Body of pancreas (tissue), 4 donors: ENCODE measurements at regions not wholly inside any gene's neighbourhood (a gene's known extent, or its start where the extent isn't known, plus 50 kb on each side); places are given as distances from the start of the nearest gene placed in this dataset.

Source experiments
- ATAC-seq: fragments of 150-250 bp; one replicate; pipeline ENCODE4 v1.9.1; 2016
- DNase-seq, 4 donors: peaks; one replicate each; pipeline ENCODE4 v3.0.0-alpha.2; 2019
- H3K27ac ChIP-seq, 4 donors: fragments of 200-600 bp; sonication (generic); 1 replicate in 3 of 4; 2 replicates in 1 of 4; pipeline versions ENCODE4 v1.5.1 to v1.6.1; 2016 to 2019; ENCODE audit warnings: mild to moderate bottlenecking in 1 of 4, mixed read lengths in 1 of 4, moderate library complexity in 1 of 4
- H3K27me3 ChIP-seq, 2 donors: fragments of 200-600 bp; sonication (generic); one replicate each; pipeline ENCODE4 v1.6.0; 2016; ENCODE audit warnings: mild to moderate bottlenecking in 1 of 2
- H3K36me3 ChIP-seq, 2 donors: fragments of 200-600 bp; sonication (generic); replicated peaks in 1 of 2; 2 replicates each; pipeline ENCODE4 v1.5.1; 2016; ENCODE audit warnings: low read depth in 2 of 2; ENCODE audit not compliant: insufficient read depth in 1 of 2
- H3K4me1 ChIP-seq: fragments of 200-600 bp; sonication (generic); one replicate; pipeline ENCODE4 v1.6.0; 2016
- H3K4me3 ChIP-seq, 2 donors: fragments of 200-600 bp; sonication (generic); 1 replicate in 1 of 2; 2 replicates in 1 of 2; pipeline ENCODE4 v1.5.1; 2016 to 2019
- H3K9me3 ChIP-seq, 3 donors: fragments of 200-600 bp; sonication (generic); 1 replicate in 2 of 3; 2 replicates in 1 of 3; pipeline ENCODE4 v1.5.1; 2016
- CTCF ChIP-seq, 7 experiments: fragments of 450-650 bp in 4 of 7; fragments of 200-600 bp in 3 of 7; sonication (generic) in 3 of 7; IDR thresholded peaks; one replicate each; pipeline ENCODE4 v1.5.1; 2016 to 2019; ENCODE audit warnings: antibody characterized with exemption in 7 of 7
- POLR2A ChIP-seq, 3 donors: fragments of 450-650 bp; IDR thresholded peaks; one replicate each; pipeline ENCODE4 v1.6.1; 2016; ENCODE audit warnings: antibody characterized with exemption in 3 of 3, mild to moderate bottlenecking in 2 of 3
- WGBS, 2 donors: methylation state at CpG; one replicate each; pipeline ENCODE4 v1.1.5; 2017; 5-methylcytosine and 5-hydroxymethylcytosine counted together
- intact Hi-C: fragments of 100-400 bp; cut with DNase I; formaldehyde crosslinking; loops from one replicate; pipeline ENCODE4 v1.15.1; 2023

- WGBS, 2 donors, result 65 to 68% methylated on average over 6 of the region's 6 CpGs
- TF ChIP-seq POLR2A (IDR thresholded peaks at IDR 0.05) (no peak), CTCF (IDR thresholded peaks at IDR 0.05) (no peak)
- peak overlapping the region in 1 of 4 donors; percentile 41 for H3K27ac ChIP-seq
- no peaks in the 10 kb centered on the region for H3K36me3 ChIP-seq
- ATAC-seq (no peak), DNase-seq (peak in 1 of 4 donors; percentile 62)
- no peak overlapping the region for H3K4me3 ChIP-seq
- H3K27me3 ChIP-seq, result no peaks in the 10 kb centered on the region
- no peaks in the 10 kb centered on the region for H3K4me1 ChIP-seq
- H3K9me3 ChIP-seq, result no peaks in the 10 kb centered on the region
- intact Hi-C loops, result no loop called here
Measured at GRCh38 chr5:135116160-135116561, 82.1 kb upstream of the PITX1 start.

DNA sequence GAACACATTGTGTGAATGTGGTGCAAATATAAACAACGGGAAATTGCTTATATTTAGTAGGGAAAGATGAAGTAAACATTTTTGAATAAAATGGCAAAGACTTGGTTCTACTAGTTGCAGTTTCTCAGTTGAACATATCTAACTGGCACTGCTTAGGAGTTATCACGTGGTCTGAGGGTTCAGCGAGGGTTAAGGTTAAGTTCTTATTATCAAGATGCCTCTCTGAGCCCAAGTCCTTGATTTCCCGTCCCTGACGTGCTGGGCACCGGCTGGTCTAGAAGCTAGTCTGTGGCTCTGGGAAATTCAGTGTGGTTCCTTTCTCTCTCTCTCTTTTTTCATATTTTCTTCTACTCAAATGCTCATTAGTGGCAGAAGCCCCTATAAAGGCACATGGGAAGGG is 81.6 kb upstream of the PITX1 start:
- H3K27ac ChIP-seq, result peak overlapping the region in 1 of 4 donors; percentile 41
- H3K4me1 ChIP-seq, result no peaks in the 10 kb centered on the region
- no peaks in the 10 kb centered on the region for H3K27me3 ChIP-seq
- ATAC-seq (no peak), DNase-seq (no peak)
- intact Hi-C loops, result no loop called here
- no peak overlapping the region for H3K4me3 ChIP-seq
- WGBS, 2 donors, result 29 to 44% methylated on average over 6 of the region's 6 CpGs
- TF ChIP-seq POLR2A (IDR thresholded peaks at IDR 0.05), result no peak
- TF ChIP-seq CTCF (IDR thresholded peaks at IDR 0.05), result no peak
- no peaks in the 10 kb centered on the region for H3K9me3 ChIP-seq
- no peaks in the 10 kb centered on the region for H3K36me3 ChIP-seq

GRCh38 chr5:135114759-135115158 is 80.7 kb upstream of the PITX1 start:
- intact Hi-C loops, result no loop called here
- ATAC-seq (no peak), DNase-seq (no peak)
- Histone ChIP-seq H3K27ac (no peak overlapping the region), H3K27me3 (no peaks in the 10 kb centered on the region), H3K36me3 (no peaks in the 10 kb centered on the region), H3K4me3 (no peak overlapping the region), H3K4me1 (no peaks in the 10 kb centered on the region), H3K9me3 (no peaks in the 10 kb centered on the region)
- 58 to 83% methylated on average over 1 to 2 of the region's 2 CpGs for WGBS, 2 donors
- TF ChIP-seq CTCF (IDR thresholded peaks at IDR 0.05), result no peak
- no peak for TF ChIP-seq POLR2A (IDR thresholded peaks at IDR 0.05)

DNA sequence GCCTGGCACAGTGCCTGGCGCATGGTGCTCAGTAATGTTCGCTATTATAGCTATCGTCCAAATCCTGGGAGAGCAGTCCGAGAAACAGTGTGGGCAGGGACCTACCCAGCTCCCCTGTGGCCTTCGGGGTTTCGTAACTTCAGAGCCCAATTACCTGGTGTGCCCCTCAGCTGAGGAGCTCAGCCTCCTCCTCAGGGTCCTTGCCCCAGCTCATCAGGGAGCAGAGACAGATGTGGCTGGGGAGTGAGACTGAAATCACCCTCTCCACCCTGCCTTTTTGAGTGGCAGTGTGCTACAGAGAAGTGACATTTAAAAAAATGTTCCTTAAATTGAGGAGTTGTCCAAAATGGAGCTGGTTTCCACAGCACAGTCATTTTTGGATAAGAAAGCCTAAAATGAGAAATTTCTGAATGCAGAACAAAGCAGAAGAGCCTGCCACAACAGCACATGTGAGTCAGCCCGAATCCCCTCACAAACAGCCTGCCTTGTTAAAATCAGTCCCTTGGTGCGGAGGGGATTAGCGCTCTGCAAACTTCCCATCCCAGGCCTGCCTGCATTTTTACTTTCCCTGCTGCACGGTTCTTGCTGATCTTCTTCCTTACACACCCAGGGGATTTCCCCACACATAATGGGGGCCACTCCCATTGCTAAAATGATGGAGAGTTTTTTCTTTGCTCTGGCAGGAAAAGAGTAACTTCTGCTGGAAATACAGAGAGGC is 78.1 kb upstream of the PITX1 start:
- no peaks in the 10 kb centered on the region for H3K27me3 ChIP-seq
- intact Hi-C loops, result no loop called here
- no peaks in the 10 kb centered on the region for H3K9me3 ChIP-seq
- H3K27ac ChIP-seq, result no peak overlapping the region
- WGBS, 2 donors, result 73 to 80% methylated on average over 10 of the region's 10 CpGs
- no peaks in the 10 kb centered on the region for H3K4me1 ChIP-seq
- no peaks in the 10 kb centered on the region for H3K36me3 ChIP-seq
- TF ChIP-seq CTCF (IDR thresholded peaks at IDR 0.05) (no peak), POLR2A (IDR thresholded peaks at IDR 0.05) (no peak)
- ATAC-seq (no peak), DNase-seq (no peak)
- no peak overlapping the region for H3K4me3 ChIP-seq
